HG02943 (cell line): ENCODE measurements at regions not wholly inside any gene's neighbourhood (a gene's known extent, or its start where the extent isn't known, plus 50 kb on each side); places are given as distances from the start of the nearest gene placed in this dataset.

Experiments used
- ATAC-seq: cut with Tn5 transposase; IDR thresholded peaks from one replicate; pipeline ENCODE4 v1.9.1; 2021; ENCODE audit warnings: mild to moderate bottlenecking, low read depth, moderate library complexity; ENCODE audit not compliant: unreplicated experiment

GRCh38 chr9:8262625-8263622 lies 463.3 kb upstream of the DMAC1 start:
- ATAC-seq: no peak

- no peak for ATAC-seq
Observed at GRCh38 chr9:8261737-8262136, 462.2 kb upstream of the DMAC1 start.

GRCh38 chr9:8259028-8259427 lies 459.4 kb upstream of the DMAC1 start:
- no peak for ATAC-seq

- ATAC-seq: no peak
Observed at GRCh38 chr9:8256880-8257279, 457.3 kb upstream of the DMAC1 start.

GRCh38 chr9:8255850-8256249 lies 456.3 kb upstream of the DMAC1 start:
- no peak for ATAC-seq

- no peak for ATAC-seq
Observed at GRCh38 chr9:8254541-8254940, 455.0 kb upstream of the DMAC1 start.

GRCh38 chr9:8252445-8252844 lies 452.9 kb upstream of the DMAC1 start:
- no peak for ATAC-seq

- no peak for ATAC-seq
Observed at GRCh38 chr9:8251566-8251965, 452.0 kb upstream of the DMAC1 start.

DNA sequence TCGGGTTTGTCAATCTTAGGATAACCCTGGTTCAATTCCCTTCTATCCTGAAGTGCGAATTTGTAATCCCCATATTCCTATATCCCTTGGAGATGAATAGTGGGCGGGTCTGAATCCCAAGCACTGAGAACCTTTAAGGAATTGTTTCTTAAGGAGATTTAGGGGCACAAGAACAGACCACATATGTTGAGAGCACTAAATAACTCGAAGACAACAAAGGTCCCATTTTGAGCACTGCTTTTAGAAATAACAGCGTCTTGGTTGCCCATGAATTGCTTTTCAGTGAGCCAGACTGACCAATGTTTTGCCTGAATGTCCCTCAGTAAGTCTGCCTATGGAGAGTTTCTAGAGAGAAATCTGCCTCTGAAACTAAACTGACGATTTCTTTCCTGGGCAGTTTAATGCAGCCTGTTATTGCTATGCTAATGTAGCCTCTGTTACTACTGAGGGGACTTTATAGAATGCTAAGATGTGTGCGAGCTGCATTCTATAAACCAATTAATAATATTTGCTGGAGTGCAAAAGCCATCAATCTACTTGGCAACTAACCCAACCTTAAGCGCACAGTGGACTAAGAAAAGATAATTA lies 445.0 kb upstream of the DMAC1 start:
- ATAC-seq: no peak

GRCh38 chr9:8241201-8241600 lies 441.6 kb upstream of the DMAC1 start:
- ATAC-seq: no peak

DNA sequence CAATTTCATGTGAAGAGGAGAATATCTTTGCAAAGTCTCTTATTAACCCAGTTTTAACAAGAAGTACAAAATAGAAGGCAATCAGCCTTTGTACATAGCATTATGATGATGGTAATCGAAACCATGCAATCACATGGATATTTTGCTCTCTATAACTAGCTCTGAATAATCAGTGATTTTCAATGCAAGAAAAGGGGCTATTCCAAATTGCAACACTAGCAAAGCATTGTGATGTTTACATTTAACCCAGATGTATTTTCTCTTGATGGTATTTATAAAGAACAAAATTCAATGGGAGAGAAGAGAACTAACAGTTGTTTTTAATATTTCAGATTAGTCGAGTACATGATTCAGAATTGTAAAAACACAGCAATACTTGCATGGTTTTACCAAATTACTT lies 437.5 kb upstream of the DMAC1 start:
- no peak for ATAC-seq

DNA sequence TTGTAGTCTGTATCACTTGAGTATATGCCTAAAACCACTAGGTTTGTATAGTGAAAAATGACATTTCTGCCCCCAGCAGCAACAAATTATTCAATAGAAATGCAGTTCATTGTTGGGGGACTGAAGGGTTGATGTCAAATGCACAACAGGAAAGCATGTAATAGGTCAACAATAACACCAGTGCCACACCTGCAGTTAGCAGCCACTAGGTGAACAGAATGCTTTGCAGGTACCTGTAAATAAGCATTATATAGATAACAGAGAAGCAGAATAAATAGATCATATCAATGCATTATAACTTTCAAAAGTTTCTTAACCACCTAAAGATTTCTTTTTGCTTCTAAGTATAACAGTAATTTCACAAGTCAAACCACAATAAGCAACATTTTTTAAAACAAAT lies 435.9 kb upstream of the DMAC1 start:
- no peak for ATAC-seq

GRCh38 chr9:8234316-8234715 lies 434.7 kb upstream of the DMAC1 start:
- no peak for ATAC-seq

DNA sequence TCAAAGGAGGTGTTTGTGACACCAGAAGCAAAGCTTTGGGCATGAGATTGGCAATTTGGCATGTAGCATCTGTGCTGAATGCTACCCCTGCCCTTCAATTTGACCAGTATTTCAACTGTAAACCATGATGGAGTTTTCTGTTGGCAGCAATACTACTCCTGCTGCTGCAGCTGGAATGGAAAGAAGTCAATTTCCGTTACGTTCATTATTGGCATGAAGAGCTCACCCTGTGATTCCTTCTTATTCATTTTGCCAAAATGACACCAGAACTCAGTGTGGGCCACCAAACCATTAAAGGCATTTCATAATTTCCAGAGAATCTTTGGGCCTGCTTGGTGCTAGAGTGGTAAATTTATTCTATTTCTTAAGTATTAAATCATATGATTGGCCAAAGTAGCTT lies 433.1 kb upstream of the DMAC1 start:
- no peak for ATAC-seq

GRCh38 chr9:8229226-8229625 lies 429.6 kb upstream of the DMAC1 start:
- no peak for ATAC-seq

DNA sequence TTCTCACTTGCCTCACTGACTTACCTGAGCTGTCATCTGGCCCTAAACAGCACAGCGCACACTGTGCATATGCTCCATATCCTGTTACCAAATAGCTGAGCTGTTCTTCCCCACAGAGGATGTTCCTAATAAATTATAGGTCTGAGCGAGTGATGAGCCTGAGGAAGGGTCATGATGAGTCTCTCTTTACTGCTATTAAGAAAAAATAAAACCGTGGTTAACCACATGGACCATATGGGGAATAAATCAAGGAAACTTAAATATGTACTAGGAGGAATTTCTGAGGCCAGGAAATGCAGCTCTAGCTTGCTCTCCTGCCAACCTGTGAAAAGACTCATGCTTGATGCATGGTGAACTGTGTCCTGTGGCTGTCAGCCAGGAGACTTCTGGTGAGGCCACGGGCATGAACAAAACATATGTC lies 424.8 kb upstream of the DMAC1 start:
- ATAC-seq: no peak

DNA sequence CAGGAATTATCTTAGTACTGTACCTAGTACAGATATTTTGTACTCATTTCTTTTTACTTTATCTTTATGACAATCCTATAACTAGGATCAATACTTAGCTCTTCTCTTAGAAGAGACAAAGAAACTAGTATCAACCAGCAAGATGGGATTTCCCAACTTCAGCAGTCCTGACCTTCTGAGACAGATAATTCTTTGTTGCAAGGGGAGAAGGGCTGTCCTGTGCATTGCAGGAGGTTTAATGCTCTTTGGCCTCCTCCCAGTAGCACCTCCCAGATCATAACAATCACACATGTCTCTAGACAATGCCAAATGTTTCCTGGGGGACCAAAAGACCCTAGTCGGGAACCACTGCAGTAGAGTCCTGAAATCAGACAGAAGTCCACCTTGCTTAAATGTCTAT lies 424.3 kb upstream of the DMAC1 start:
- no peak for ATAC-seq

- ATAC-seq: no peak
Observed at GRCh38 chr9:8221462-8221861, 421.9 kb upstream of the DMAC1 start.

GRCh38 chr9:8208465-8208864 lies 408.9 kb upstream of the DMAC1 start:
- ATAC-seq: no peak

- no peak for ATAC-seq
Observed at GRCh38 chr9:8207596-8207995, 408.0 kb upstream of the DMAC1 start.

- ATAC-seq: no peak
Observed at GRCh38 chr9:8206720-8207119, 407.1 kb upstream of the DMAC1 start.

- no peak for ATAC-seq
Observed at GRCh38 chr9:8205576-8205975, 406.0 kb upstream of the DMAC1 start.
